HG03280 (cell line): ENCODE measurements at regions not wholly inside any gene's neighbourhood (a gene's known extent, or its start where the extent isn't known, plus 50 kb on each side); places are given as distances from the start of the nearest gene placed in this dataset.

ENCODE experiments used
- ATAC-seq: cut with Tn5 transposase; IDR thresholded peaks from one replicate; pipeline ENCODE4 v1.9.1; 2021; ENCODE audit warnings: mild to moderate bottlenecking, moderate library complexity; ENCODE audit not compliant: unreplicated experiment

DNA sequence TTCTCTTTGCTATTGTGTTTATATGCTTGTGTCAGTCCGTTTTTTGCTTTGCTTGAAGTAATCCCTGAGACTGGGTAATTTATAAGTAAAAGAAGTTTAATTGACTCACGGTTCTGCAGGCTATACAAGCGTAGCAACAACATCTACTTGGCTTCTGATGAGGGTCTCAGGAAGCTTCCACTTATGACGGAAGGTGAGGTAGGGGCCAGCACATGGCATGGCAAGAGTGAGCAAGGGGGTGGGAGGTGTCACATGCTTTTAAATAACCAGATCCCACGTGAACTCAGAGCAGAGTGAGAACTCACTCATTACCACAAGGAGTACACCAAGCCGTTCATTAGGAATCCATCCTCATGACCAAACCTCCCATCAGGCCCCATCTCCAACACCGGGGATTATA, 540.3 kb downstream of the TDRD15 start:
- ATAC-seq: no peak

DNA sequence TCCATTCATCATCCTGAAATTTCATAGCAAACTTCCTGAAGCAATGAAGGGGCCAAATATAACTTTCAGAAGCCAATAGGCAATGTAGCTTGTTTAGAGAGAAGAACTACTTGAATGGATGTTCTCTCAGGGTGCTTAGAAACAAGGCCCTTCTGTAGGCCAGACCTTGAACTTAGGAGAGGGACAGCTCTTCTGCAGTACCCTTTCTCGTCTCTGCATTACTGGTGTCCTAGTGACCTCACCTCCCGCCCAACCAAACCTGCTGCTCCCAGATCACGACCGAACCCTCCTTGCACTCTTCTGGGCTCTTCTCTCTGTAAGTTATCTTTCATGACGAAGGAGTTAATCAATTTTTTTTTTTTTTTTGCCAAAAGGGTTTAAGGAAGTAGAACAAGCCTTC, 543.9 kb downstream of the TDRD15 start:
- no peak for ATAC-seq

DNA sequence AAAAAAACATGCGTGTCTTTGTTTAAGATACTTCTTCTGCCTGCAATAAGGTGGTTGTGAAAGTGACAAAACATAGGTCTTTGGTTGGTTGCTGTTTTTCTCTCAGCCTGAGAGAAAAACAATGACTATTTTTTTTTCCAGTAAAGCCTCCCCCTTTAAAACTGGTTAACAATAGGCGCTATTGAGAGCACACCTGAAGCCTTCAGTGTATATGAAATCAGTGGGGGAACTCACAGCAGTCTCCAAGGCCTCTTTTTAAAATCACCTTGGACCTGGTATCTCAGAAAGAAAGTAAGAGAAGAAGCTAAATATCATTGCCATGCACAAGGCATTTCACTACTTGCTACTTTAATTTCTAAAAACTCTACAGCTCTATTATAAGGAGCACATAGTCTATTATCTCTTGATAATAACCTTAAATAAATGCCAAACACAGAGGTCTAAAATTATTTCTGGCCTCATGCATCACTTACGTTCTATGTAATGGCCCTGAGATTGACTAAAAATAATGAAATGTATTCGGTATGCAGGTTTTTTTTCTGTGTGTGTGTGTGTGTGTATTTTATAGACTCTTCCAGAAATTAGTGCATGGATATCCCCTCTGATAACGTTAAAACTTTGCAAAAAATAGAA, 544.4 kb downstream of the TDRD15 start:
- no peak for ATAC-seq

DNA sequence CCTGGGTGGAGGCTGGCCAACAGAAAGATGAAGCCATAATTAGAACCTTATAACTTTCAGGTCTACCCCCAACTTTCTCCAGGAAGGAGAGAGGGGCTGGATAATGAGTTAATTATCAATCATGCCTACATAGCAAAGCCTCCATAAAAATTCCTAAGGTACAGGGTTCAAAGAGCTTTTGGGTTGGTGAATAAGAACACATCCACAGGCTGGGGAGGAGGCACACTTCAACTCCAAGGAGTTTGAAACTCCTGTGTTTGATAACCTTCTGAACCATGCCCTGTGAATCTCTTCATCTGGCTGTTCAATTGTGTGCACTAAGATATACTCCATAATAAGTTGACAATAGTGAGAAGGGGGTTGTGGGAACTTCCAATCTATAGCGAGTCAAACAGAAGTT, 552.3 kb downstream of the TDRD15 start:
- no peak for ATAC-seq

DNA sequence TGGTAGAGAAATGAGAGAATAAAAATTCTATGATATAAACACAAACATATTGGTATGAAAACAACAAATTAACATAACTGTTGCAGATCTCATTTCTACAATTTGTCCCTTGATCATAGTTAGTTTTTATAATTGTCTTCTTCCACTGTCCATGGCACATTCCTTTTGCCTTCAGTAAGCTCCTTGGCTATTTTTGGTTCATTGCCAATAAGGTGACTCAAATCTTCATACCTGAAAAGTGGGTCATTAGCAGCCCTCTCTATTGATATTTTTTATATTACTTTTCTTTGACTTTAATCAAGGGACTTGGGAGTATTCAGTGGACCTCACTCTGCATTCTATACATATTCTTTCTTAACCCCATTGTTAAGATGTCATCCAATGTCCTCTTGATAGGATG, 552.9 kb downstream of the TDRD15 start:
- ATAC-seq: no peak

DNA sequence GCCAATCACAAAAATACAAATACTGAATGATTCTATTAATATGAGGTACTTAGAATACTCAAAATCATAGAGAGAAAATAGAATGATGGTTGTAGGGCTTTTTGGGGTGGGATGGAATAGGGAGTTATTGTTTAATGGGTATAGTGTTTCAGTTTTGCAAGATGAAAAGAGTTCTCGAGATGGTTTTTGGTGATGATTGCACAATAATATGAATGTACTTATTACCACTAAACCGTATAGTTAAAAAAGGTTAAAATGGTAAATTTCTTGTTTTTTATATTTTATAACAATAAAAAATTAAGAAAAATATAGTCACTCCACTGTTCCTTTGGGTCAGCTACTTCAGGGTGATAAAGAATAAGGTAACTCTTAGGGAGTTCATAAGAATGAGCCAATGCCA, 560.1 kb downstream of the TDRD15 start:
- no peak for ATAC-seq

DNA sequence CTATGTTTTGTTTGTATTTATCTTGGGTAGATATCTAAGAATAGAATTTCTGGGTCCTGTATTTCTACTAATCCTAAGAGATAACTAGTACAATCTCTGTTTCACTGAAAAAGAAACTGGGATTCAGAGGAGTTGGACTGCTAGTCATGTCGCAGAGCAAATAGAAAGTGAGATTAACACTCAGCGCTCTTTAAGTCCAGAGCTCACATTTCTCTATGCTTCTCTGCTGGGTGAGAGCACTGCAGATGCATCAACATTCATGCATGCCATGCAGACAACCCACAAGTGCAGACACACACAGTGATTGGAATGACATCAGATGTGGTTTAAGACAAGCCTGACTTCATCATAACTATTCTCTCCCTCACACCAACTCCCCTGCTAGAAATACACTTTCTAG, 563.8 kb downstream of the TDRD15 start:
- no peak for ATAC-seq

DNA sequence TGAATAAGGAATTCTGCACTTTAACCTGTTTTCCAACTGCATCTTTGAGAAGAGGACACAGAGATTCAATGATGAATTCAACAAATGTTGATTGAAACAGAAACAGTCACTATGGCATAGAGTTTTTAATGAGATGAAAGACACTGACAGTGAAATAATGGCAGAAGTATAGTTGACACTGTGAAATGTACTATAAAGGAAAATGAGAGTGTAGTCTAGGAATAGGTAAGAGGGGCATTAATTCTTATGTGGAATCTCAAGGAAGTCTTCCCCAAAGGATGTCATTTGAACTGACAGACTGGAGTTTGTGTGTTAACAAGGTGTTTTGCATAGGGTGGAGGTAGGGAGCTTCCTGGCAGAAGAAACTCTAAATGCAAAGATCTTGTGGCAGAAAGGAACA, 566.2 kb downstream of the TDRD15 start:
- ATAC-seq: no peak

DNA sequence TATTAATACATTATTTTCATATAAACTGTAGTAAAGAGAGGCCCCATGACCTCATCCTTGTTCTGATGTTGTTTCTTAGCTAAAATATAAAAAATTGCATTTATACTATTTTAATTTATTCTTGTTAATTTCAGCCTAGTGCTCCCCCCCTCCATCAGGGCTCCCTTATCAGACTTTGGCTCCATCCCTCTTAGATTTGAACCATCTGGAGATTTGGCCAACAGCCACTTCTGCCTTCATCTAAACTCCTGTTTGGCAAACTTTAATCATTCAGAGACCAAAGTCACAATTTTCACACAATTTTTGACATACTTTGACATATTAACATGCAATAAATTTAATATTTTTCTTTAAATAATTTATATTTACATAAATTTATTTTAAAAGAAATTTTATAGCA, 569.3 kb downstream of the TDRD15 start:
- no peak for ATAC-seq

DNA sequence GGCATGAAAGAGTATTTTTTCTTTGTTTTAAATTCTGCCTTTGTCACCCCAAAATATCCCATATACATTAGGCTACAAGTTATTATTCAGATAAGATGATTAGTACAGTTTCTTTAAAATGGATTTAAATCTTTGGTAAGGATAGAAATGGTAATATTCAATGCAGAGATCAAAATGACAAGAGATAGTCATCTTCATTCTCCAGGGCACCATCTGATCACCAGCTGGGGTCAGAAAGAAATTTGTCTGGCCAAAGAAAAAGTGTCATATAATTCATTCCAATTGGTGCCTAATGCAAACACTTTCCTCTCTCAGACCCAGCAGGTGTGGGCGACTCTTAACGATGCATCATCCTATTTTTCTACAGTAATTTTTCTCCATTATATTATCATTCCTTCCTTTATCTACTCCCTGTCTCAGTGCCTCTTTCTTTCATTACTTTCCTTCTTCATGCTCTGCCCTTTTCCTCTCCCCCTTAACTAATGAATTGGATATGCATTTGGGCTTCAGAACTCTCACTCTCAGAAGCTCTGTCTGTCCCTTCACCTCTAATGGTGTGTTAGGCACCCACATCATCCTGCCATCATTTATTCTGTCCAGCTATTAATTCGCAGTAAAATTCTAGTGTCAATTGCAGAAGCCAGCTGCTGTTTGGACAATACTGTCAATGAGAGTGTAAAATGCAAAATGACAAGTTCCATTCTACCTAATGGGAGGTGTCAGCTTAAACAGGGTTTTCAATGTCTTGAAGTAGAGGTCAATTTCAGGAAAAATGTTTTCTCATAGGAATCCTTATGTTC, 570.5 kb downstream of the TDRD15 start:
- no peak for ATAC-seq

DNA sequence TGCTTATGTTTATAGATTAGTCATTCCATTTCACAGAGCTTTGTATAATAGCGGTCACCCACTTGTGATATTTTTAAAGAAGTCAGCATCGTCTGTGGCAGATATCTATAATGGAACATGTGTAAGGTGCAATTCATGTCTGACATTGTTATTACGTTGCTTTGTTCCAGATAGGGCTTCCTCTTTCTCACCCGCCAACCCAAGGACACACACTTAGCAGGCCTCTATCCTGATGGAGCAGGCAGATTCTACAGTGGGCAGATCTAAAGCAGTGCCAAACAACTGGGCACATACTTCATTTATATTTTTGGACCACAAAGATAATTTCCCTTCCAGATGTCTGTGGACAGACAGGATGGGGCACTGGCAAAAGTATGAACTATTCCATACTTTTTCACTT, 573.1 kb downstream of the TDRD15 start:
- ATAC-seq: no peak

DNA sequence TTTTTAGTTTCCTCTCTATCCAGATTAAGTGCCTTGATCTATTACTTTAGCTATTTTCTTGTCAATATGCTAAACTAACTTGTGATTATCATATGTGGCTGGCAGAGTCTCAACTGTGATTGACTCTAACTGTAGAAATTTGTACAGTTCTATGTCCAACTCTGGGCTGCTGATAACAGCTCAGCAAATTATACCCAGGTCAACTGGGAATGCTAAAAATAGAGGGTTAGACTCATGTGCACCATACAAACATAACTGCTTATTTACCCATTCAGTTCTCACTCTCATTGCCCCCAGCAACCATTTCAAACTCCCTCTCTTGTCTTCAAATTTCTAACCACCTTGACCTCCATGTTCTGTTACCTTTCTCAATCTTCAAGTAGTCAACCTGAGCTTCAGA, 576.9 kb downstream of the TDRD15 start:
- no peak for ATAC-seq

DNA sequence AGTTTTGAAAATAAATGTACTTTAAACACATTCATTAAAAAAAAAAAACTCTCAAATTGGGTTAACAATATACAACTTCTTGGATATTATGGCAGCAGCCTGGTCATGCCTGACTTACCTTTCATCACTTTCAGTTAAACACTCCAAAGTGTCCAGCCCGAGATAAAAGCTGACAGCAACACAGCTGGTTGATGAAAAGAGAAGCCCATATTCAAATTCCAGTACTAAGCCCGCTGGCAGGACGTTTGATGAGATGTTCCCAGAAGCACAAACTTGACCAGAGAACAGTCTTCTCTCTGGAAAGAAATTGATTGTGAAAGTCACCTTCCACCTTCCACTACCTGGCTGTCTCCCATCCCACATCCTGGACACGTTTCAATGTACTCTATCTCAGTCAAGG, 586.3 kb downstream of the TDRD15 start:
- no peak for ATAC-seq

DNA sequence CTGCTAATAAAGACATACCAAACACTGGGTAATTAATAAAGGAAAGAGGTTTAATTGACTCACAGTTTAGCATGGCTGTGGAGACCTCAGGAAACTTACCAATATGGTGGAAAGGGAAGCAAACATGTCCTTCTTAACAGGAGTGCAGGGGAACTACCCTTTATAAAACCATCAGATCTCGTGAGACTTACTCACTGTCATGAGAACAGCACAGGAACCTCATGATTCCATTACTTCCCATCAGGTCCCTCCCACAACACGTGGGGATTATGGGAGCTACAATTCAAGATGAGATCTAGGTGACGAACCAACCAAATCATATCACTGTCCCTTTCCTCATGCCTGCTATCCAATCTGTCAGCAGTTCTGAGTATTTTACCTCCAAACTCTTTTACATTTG, 586.7 kb downstream of the TDRD15 start:
- ATAC-seq: no peak

DNA sequence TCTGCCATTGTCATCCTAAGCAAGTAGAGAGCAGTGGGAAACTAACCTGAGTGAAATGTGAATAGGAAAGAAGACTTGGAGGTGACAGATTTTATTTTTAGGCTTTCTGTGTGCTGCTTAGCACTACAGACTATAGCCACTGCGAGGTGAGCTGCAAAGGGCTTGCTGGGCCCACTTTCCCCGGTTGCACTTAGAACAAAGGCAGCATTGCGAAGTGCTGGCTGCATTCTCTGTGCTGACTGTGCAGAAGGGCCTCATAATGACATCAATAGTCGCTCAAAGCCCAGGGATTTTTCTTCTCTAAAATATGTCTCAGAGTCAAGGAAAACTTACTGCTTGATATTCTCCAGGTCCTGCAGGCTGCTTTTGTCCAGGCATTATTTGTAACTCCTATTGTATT, 592.1 kb downstream of the TDRD15 start:
- no peak for ATAC-seq

DNA sequence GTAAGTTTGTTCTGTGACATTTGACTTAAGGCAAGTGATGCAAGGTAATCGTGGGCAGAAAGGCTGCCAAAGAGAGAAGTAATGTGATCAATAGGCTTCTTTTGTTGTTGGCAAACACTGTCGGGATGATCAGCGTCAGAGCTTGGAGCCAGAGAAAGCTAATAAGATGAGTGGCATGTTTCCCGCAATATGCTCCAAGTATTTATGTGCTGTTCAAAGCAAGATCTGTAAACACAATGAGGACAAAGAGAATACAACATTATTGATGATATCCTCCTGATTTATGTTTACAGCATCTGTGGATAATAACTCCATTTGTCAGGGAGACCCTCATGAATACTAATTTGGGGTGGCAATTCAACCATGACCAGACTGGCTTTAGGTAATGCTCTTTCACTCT, 603.3 kb downstream of the TDRD15 start:
- no peak for ATAC-seq

DNA sequence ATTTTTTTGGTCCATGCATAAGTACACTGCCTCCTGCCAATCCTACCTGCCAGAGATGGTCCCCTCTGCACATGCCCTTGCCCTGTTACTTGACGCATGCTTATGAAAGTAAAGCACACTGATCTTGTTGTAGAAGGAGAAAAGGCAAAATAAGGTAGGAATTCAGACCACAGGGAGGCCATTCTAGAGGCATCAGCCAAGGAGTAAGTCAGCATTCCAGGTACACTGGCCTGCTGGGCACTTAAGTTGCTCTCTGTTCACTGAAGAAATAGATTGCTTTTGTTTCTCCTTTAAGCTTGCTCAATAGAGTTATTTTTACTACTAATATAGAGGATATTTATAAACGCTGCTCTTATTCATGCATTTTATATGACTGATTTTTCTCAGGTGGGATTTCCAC, 604.4 kb downstream of the TDRD15 start:
- no peak for ATAC-seq

DNA sequence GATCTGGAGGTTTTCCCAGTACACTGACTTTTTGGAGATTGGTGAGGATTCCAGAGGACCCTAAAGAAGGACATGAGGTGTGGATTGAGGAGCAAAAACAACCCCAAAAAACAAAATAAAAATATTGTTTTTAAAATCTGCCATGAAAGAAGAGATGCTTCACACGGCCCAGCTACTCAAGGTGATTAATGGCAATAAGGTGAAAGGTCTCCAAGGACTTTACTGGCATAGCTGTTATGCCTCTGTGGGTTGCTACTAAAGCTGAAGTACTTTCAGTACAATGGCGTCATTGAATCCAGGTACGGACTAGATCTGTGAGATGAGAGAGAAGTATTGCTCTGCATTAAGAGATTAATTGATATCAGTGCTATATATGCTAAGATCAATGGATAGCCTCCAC, 606.4 kb downstream of the TDRD15 start:
- ATAC-seq: no peak

DNA sequence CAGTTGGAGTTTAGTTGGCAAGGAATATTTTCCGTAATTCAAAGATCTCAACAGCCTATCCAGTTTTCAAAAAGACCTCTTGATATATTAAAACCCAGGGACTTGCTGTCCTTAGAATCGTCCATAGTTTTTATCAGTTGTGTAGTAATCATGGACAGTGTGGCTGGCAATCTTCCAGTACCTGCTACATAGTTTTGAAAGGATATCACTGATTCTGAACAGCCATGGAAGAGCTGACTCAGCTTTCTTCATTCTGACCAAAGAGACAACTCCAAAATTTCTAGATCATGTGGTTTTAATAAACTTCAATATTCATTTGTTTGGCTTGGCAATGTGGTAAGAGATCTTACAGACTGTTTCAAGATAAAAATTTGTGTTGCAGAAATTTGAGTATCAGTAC, 616.7 kb downstream of the TDRD15 start:
- ATAC-seq: no peak

DNA sequence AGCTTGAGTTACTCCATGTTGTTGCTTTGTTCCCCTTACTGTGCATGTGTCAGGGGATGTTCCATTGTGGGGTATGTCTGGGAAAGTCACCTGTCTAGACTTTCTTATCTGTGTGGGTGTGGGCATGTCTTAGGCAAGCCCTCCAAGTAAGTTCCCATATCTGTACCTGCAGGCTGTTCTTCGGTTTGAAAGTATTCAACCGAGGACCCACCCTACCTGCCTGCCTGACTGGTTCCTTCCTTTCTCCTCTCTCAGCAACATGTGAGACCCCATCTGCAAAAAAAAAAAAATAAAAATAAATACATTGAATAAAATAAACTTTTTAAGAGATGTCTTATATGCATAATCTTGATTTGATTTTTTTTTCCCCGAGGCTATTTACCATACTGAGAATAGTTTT, 622.7 kb downstream of the TDRD15 start:
- ATAC-seq: no peak

DNA sequence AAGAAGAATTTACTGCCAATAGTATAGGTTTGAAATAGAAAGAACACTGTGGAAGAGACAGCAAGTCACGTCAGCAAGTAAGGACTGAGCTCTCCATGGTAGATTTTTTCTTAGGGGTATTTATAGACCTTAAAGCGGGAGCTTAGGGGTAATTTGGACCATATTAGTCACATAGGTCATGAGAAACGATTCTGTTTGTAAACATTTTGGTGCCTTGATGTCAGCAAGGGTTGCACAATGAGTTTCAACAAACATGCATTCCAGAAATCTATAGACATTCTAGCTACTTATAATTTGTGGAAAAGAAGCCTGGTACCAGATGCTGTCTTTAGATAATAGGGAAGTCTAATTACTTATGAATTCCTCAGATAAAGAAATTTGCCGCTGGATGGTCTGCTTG, 624.7 kb downstream of the TDRD15 start:
- no peak for ATAC-seq

DNA sequence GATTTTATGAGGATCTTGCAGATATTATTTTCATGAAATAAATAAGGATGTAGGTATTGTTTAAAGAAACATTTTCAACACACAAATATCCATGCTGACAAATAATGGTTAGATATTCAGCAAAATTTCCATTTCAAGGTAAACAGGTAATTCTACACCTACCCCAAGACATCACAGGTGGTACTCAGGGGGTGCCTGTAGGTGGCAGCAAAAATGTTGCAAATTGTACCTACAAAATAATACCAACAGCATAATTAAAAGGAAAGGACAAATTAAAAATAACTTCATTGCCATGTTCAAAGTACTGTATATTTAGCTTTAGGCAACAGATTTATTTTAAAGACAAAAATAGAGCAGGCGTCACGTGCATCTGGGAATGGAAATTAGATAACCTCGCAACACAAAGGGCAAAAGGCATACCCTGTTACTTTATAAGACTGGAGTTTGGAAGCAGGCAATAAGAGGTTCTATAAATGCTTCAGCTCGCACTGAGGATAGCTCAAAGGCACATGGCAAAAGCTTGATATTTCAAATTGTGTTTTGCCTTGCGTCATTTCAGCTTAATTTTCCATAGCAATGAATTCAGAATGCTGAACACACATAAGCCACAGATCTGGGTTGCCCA, 630.5 kb downstream of the TDRD15 start:
- ATAC-seq: no peak
